ENCODE measurements at regions not wholly inside any gene's neighbourhood (a gene's known extent, or its start where the extent isn't known, plus 50 kb on each side); places are given as distances from the start of the nearest gene placed in this dataset.

GRCh38 chr10:114771749-114772148 is 49.8 kb upstream of the FHIP2A start:
- Histone ChIP-seq H2AK5ac (ENCODE audit: low read depth, low read length) (no peak overlapping the region), H2BK120ac (ENCODE audit: low read depth, low read length) (no peak overlapping the region), H3K4me1 (ENCODE audit: control insufficient read depth, insufficient read depth, low read length) (no peaks in the 10 kb centered on the region), H3K23ac (ENCODE audit: low read depth, low read length) (no peak overlapping the region), H3K9me3 (ENCODE audit: control insufficient read depth, insufficient read depth, low read length) (no peaks in the 10 kb centered on the region), H3K36me3 (ENCODE audit: control insufficient read depth, insufficient read depth, low read length) (no peaks in the 10 kb centered on the region), H3K27me3 (ENCODE audit: control insufficient read depth, insufficient read depth, low read length) (peaks cover 2% of the 10 kb centered on the region), H3K4me3 (ENCODE audit: insufficient read depth, low read depth, low read length) (no peak overlapping the region), H3K9me1 (ENCODE audit: insufficient read depth, low read length) (no peaks in the 10 kb centered on the region), H2AFZ (replicated peaks; ENCODE audit: low read length, poor library complexity) (no peak overlapping the region), H3K4me2 (ENCODE audit: low read depth, low read length) (no peak overlapping the region), H3K4ac (ENCODE audit: low read depth, low read length) (no peak overlapping the region), H4K5ac (ENCODE audit: low read depth, low read length) (no peak overlapping the region), H3K14ac (replicated peaks; ENCODE audit: low read depth, low read length) (no peak overlapping the region), H4K20me1 (ENCODE audit: insufficient read depth, low read length) (no peaks in the 10 kb centered on the region), H2BK20ac (ENCODE audit: low read depth, low read length) (no peak overlapping the region), H3K9ac (ENCODE audit: low read depth, low read length) (no peak overlapping the region), H2BK15ac (ENCODE audit: low read depth, low read length) (no peak overlapping the region), H4K91ac (ENCODE audit: insufficient read depth, low read depth, low read length) (no peak overlapping the region), H2AK9ac (replicated peaks; ENCODE audit: low read depth, low read length, poor library complexity) (no peak overlapping the region), H2BK5ac (ENCODE audit: low read depth, low read length, poor library complexity, severe bottlenecking) (no peak overlapping the region), H3K27ac (ENCODE audit: insufficient read depth, low read length) (no peak overlapping the region), H4K8ac (ENCODE audit: low read depth in 2 of 2, low read length in 2 of 2) (no peak overlapping the region), H3K56ac (ENCODE audit: extremely low read depth, insufficient read depth, low read length) (no peak overlapping the region), H3K18ac (ENCODE audit: low read depth, low read length) (no peak overlapping the region), H3K79me1 (ENCODE audit: low read depth in 1 of 2, low read length in 2 of 2) (peaks cover 0 to 1% of the 10 kb centered on the region in 2 experiments; a peak in 1 of 4 replicates)
- ATAC-seq (ENCODE audit: low read depth) (no peak), DNase-seq (no peak)
- TF ChIP-seq MAZ (IDR thresholded peaks at IDR 0.05; ENCODE audit: borderline replicate concordance, low read depth, low read length) (no peak), NFE2L2 (IDR thresholded peaks at IDR 0.05; ENCODE audit: low read depth, low read length) (no peak), CTCF (conservative IDR thresholded peaks at IDR 0.05; ENCODE audit: low read depth, low read length) (no peak), USF2 (IDR thresholded peaks at IDR 0.05; ENCODE audit: low read depth, low read length) (no peak), RCOR1 (IDR thresholded peaks at IDR 0.05; ENCODE audit: insufficient replicate concordance, low read length) (no peak), CHD1 (IDR thresholded peaks at IDR 0.05; ENCODE audit: low read depth, low read length) (no peak), POLR2A (IDR thresholded peaks at IDR 0.05; ENCODE audit: low read depth, low read length) (no peak), ELK1 (IDR thresholded peaks at IDR 0.05; ENCODE audit: borderline replicate concordance, low read depth, low read length) (no peak), RFX5 (IDR thresholded peaks at IDR 0.05; ENCODE audit: low read depth, low read length) (no peak), RAD21 (IDR thresholded peaks at IDR 0.05; ENCODE audit: low read length) (no peak)
- in situ Hi-C loops (cut with MboI; ENCODE audit: low sequenced_read_pairs): no loop called here
- CTCF ChIA-PET: no interaction called here
- BruUV-seq (replicated peaks): no TSS peak
- intact Hi-C loops (cut with micrococcal nuclease): no loop called here
- POLR2A ChIA-PET (ENCODE audit: unreplicated experiment): no interaction called here
- dilution Hi-C loops (cut with HindIII; ENCODE audit: low sequenced_read_pairs, unreplicated experiment): no loop called here
